Heart left ventricle (tissue), 13 donors: ENCODE measurements at regions not wholly inside any gene's neighbourhood (a gene's known extent, or its start where the extent isn't known, plus 50 kb on each side); places are given as distances from the start of the nearest gene placed in this dataset.

Experiments used
- CTCF ChIP-seq, 12 donors: fragments of 200-600 bp; sonication (generic) in 4 of 12; IDR thresholded peaks; one replicate each; pipeline versions ENCODE4 v1.5.0 to v1.8.0; 2018 to 2022; ENCODE audit warnings: antibody characterized with exemption in 12 of 12, mild to moderate bottlenecking in 5 of 12
- POLR2A ChIP-seq, 2 donors: fragments of 450-650 bp; IDR thresholded peaks; one replicate each; pipeline ENCODE4 v1.6.1; 2017; ENCODE audit warnings: antibody characterized with exemption in 2 of 2, mild to moderate bottlenecking in 2 of 2, moderate library complexity in 2 of 2
- donor health status: ischemic (EF 13 %, LVEDD 7.1; RV severe dilation, severe dysfunction).
- donor health status: DM: no; HTN: yes; CAD: no.
- donor health status: DM: no; HTN: no; CAD: no.
- donor health status: ischemic (EF 25% LVEDD 6.9; RV normal size, moderate dysfunction).
- donor health status: ischemic (EF 25% LVEDD 5.7; RV mildly dilated, moderate dysfunction).
- donor health status: ischemic (EF 35%, LVEDD 5.7; RV mildly dilated, moderate dysfunction).
- donor health status: nonischemic (EF 11% LVEDD 7.7; RV severe dilation, severe dysfunction).
- donor health status: DM: yes; HTN: yes; CAD: no.
- donor health status: PGD.
- donor health status: ischemic (EF 29% LVEDD 5.4; RV normal size, mild dysfunction).
- donor health status: nonischemic (EF 23%, LVEDD 6.1; RV moderate dilation, normal function).

GRCh38 chr5:166286832-166287231 lies 2004.6 kb upstream of the WWC1 start:
- TF ChIP-seq CTCF (IDR thresholded peaks at IDR 0.05) (no peak), POLR2A (IDR thresholded peaks at IDR 0.05) (no peak)
